ENCODE measurements at regions not wholly inside any gene's neighbourhood (a gene's known extent, or its start where the extent isn't known, plus 50 kb on each side); places are given as distances from the start of the nearest gene placed in this dataset.

GRCh38 chr2:155517362-155517761 lies 815.2 kb downstream of the NR4A2 start:
- TF ChIP-seq EZH2 (IDR thresholded peaks at IDR 0.05): no peak
- TF ChIP-seq POLR2AphosphoS5 (IDR thresholded peaks at IDR 0.05; ENCODE audit: borderline replicate concordance, low read depth, low read length): no peak
- no peak for TF ChIP-seq FOXP2 (optimal IDR thresholded peaks at IDR 0.05; ENCODE audit: control extremely low read depth, extremely low read length, insufficient read depth)
